Lower leg skin (tissue), 4 donors: ENCODE measurements at regions not wholly inside any gene's neighbourhood (a gene's known extent, or its start where the extent isn't known, plus 50 kb on each side); places are given as distances from the start of the nearest gene placed in this dataset.
"Not testable (repeated sequence)": the region's sequence is repeated elsewhere in the genome, so short reads cannot be mapped to it uniquely, and the experiment has no call there.

Experiments
- DNase-seq, 2 donors: peaks; one replicate each; pipeline ENCODE4 v3.0.0-alpha.2; 2019; ENCODE audit warnings: low spot score in 2 of 2
- H3K4me3 ChIP-seq: fragments of 200-600 bp; sonication (generic); 2 replicates; pipeline ENCODE4 v1.5.1; 2017; ENCODE audit warnings: mild to moderate bottlenecking, low read depth; ENCODE audit not compliant: poor library complexity, severe bottlenecking
- CTCF ChIP-seq, 3 donors: fragments of 450-650 bp; IDR thresholded peaks; one replicate each; pipeline ENCODE4 v1.5.1; 2016; ENCODE audit warnings: antibody characterized with exemption in 3 of 3, mild to moderate bottlenecking in 3 of 3, moderate library complexity in 2 of 3
- POLR2A ChIP-seq, 2 donors: fragments of 450-650 bp; IDR thresholded peaks; one replicate each; pipeline ENCODE4 v1.6.1; 2016 to 2017; ENCODE audit warnings: antibody characterized with exemption in 2 of 2, mild to moderate bottlenecking in 1 of 2, moderate library complexity in 1 of 2
- WGBS, 2 donors: methylation state at CpG; one replicate each; pipeline ENCODE4 v1.1.5; 2018; 5-methylcytosine and 5-hydroxymethylcytosine counted together
- intact Hi-C: fragments of 100-400 bp; cut with DNase I; formaldehyde crosslinking; loops from one replicate; pipeline ENCODE4 v1.15.0; 2023; ENCODE audit warnings: low total_unique reads

GRCh38 chr9:102185371-102185770 is 446.9 kb upstream of the GRIN3A start:
- DNase-seq: no peak
- intact Hi-C loops: no loop called here
- H3K4me3 ChIP-seq: no peak overlapping the region
- 72 to 77% methylated on average over 2 of the region's 2 CpGs for WGBS, 2 donors
- TF ChIP-seq POLR2A (IDR thresholded peaks at IDR 0.05) (no peak), CTCF (IDR thresholded peaks at IDR 0.05) (no peak)

- TF ChIP-seq CTCF (IDR thresholded peaks at IDR 0.05): no peak
- TF ChIP-seq POLR2A (IDR thresholded peaks at IDR 0.05): no peak
- WGBS, 2 donors: 71 to 74% methylated on average over 3 of the region's 3 CpGs
- intact Hi-C loops: no loop called here
- DNase-seq: no peak
- no peak overlapping the region for H3K4me3 ChIP-seq
These were observed 440.4 kb upstream of the GRIN3A start for GRCh38 chr9:102178811-102179210.

- intact Hi-C loops, H3K4me3 ChIP-seq, DNase-seq: not testable (repeated sequence)
- 91 to 96% methylated on average over 8 of the region's 8 CpGs for WGBS, 2 donors
These were observed 435.8 kb upstream of the GRIN3A start for GRCh38 chr9:102174202-102174601.

GRCh38 chr9:102164247-102164646 is 425.8 kb upstream of the GRIN3A start:
- no peak overlapping the region for H3K4me3 ChIP-seq
- intact Hi-C loops: no loop called here
- DNase-seq: no peak
- no peak for TF ChIP-seq POLR2A (IDR thresholded peaks at IDR 0.05)
- no peak for TF ChIP-seq CTCF (IDR thresholded peaks at IDR 0.05)

GRCh38 chr9:102153081-102153480 is 414.6 kb upstream of the GRIN3A start:
- WGBS, 2 donors: 84 to 90% methylated on average over 11 to 12 of the region's 12 CpGs
- intact Hi-C loops, DNase-seq, H3K4me3 ChIP-seq: not testable (repeated sequence)

GRCh38 chr9:102135768-102136167 is 397.3 kb upstream of the GRIN3A start:
- 58 to 76% methylated on average over 1 of the region's 1 CpG for WGBS, 2 donors
- no peak for DNase-seq
- no peak for TF ChIP-seq CTCF (IDR thresholded peaks at IDR 0.05)
- TF ChIP-seq POLR2A (IDR thresholded peaks at IDR 0.05): no peak
- intact Hi-C loops: no loop called here
- H3K4me3 ChIP-seq: no peak overlapping the region

GRCh38 chr9:102124465-102124864 is 386.0 kb upstream of the GRIN3A start:
- intact Hi-C loops: no loop called here
- 84 to 87% methylated on average over 3 of the region's 3 CpGs for WGBS, 2 donors
- TF ChIP-seq POLR2A (IDR thresholded peaks at IDR 0.05) (no peak), CTCF (IDR thresholded peaks at IDR 0.05) (no peak)
- no peak for DNase-seq
- no peak overlapping the region for H3K4me3 ChIP-seq
